ENCODE measurements at regions not wholly inside any gene's neighbourhood (a gene's known extent, or its start where the extent isn't known, plus 50 kb on each side); places are given as distances from the start of the nearest gene placed in this dataset.

GRCh38 chr9:80968611-80969010, 720.7 kb downstream of the TLE1 start:
- TF ChIP-seq CTCF (IDR thresholded peaks at IDR 0.05) (no peak), SIN3A (IDR thresholded peaks at IDR 0.05; ENCODE audit: borderline replicate concordance, insufficient read depth, low read depth, low read length) (no peak)

Data from Panc1 (cell line).